K562 (cell line): ENCODE measurements at regions not wholly inside any gene's neighbourhood (a gene's known extent, or its start where the extent isn't known, plus 50 kb on each side); places are given as distances from the start of the nearest gene placed in this dataset.
A peak's percentile ranks its signal among the peaks of the same experiment; 100 is the strongest.

ENCODE experiments used
- CCAR2 ChIP-seq: fragments of 200-400 bp; formaldehyde crosslinking; IDR thresholded peaks from 2 replicates; pipeline ENCODE4 v1.6.1; 2017; ENCODE audit warnings: mild to moderate bottlenecking, low read depth, low read length
- CHCHD3 ChIP-seq: fragments of 250-450 bp; sonication (Bioruptor Pico); IDR thresholded peaks from 2 replicates; pipeline ENCODE4 v2.1.2; 2022; ENCODE audit warnings: mild to moderate bottlenecking
- CREB1 ChIP-seq, 2 experiments: sonication (generic) in 1 of 2; formaldehyde crosslinking in 1 of 2; IDR thresholded peaks; 2 replicates each; pipeline versions ENCODE4 v1.6.1 to v1.8.0; 2012 to 2022; ENCODE audit warnings: inconsistent platforms in 1 of 2, mild to moderate bottlenecking in 1 of 2, missing genetic modification reagents in 1 of 2, moderate library complexity in 1 of 2
- CTBP1 ChIP-seq: fragments of 450-650 bp; IDR thresholded peaks from 2 replicates; pipeline ENCODE4 v1.6.1; 2016; ENCODE audit warnings: borderline replicate concordance
- EGR1 ChIP-seq: fragments of 450-650 bp; conservative IDR thresholded peaks from 2 replicates; pipeline ENCODE4 v1.6.1; 2017; ENCODE audit warnings: mild to moderate bottlenecking
- ETS2 ChIP-seq: IDR thresholded peaks from 2 replicates; pipeline ENCODE4 v1.6.1; 2016; ENCODE audit warnings: borderline replicate concordance, missing genetic modification characterization, mild to moderate bottlenecking, moderate library complexity, missing compliant biosample characterization; ENCODE audit not compliant: poor library complexity, severe bottlenecking
- HDAC2 ChIP-seq: fragments of 450-650 bp; IDR thresholded peaks from 2 replicates; pipeline ENCODE4 v1.6.1; 2016; ENCODE audit warnings: mild to moderate bottlenecking
- HOXB6 ChIP-seq: fragments of 250-450 bp; sonication (Bioruptor Pico); IDR thresholded peaks from 2 replicates; pipeline ENCODE4 v1.5.1; 2022; ENCODE audit warnings: mild to moderate bottlenecking, borderline replicate concordance
- JUN ChIP-seq, 2 experiments: sonication (generic) in 1 of 2; formaldehyde crosslinking in 1 of 2; IDR thresholded peaks; 2 replicates each; pipeline versions ENCODE4 v1.6.1 to v1.8.0; 2012 to 2022; ENCODE audit warnings: borderline replicate concordance in 2 of 2, mild to moderate bottlenecking in 2 of 2, improper control_type of control experiment in 1 of 2, low read depth in 1 of 2, low read length in 1 of 2, missing genetic modification reagents in 1 of 2
- MTF1 ChIP-seq: fragments of 250-450 bp; sonication (Bioruptor Pico); IDR thresholded peaks from 2 replicates; pipeline ENCODE4 v1.9.0; 2021; ENCODE audit warnings: moderate library complexity, mild to moderate bottlenecking, inconsistent platforms, borderline replicate concordance
- NFE2L1 ChIP-seq: fragments of 450-650 bp; IDR thresholded peaks from 2 replicates; pipeline ENCODE4 v1.6.1; 2016; ENCODE audit warnings: missing genetic modification characterization, low read depth, mild to moderate bottlenecking, missing compliant biosample characterization, moderate library complexity, borderline replicate concordance
- PTTG1 ChIP-seq: fragments of 450-650 bp; IDR thresholded peaks from 2 replicates; pipeline ENCODE4 v1.6.1; 2016; ENCODE audit warnings: low read depth, mild to moderate bottlenecking, missing genetic modification characterization, missing compliant biosample characterization
- SMAD3 ChIP-seq: fragments of 450-650 bp; formaldehyde crosslinking; conservative IDR thresholded peaks from 2 replicates; pipeline ENCODE4 v1.4.0; 2020; ENCODE audit warnings: mild to moderate bottlenecking
- SMARCB1 ChIP-seq: IDR thresholded peaks from 2 replicates; pipeline ENCODE4 v1.6.1; 2011; ENCODE audit warnings: improper control_type of control experiment, low read depth; ENCODE audit not compliant: insufficient read length
- SPI1 ChIP-seq: IDR thresholded peaks from 2 replicates; pipeline ENCODE4 v1.6.1; 2011; ENCODE audit warnings: low read depth, low read length, control low read depth, borderline replicate concordance
- TSC22D4 ChIP-seq: fragments of 450-650 bp; IDR thresholded peaks from 2 replicates; pipeline ENCODE4 v1.6.1; 2016; ENCODE audit warnings: missing genetic modification characterization, missing biosample characterization, control low read depth
- U2AF2 ChIP-seq: fragments of 200-400 bp; formaldehyde crosslinking; optimal IDR thresholded peaks from 2 replicates; pipeline ENCODE3; 2017; ENCODE audit warnings: low read depth, mild to moderate bottlenecking, low read length
- ZFP1 ChIP-seq: fragments of 450-650 bp; formaldehyde crosslinking; IDR thresholded peaks from 2 replicates; pipeline ENCODE4 v1.4.0; 2020; ENCODE audit warnings: mild to moderate bottlenecking, mixed read lengths
- ZNF717 ChIP-seq: fragments of 250-450 bp; sonication (Bioruptor Pico); IDR thresholded peaks from 2 replicates; pipeline ENCODE4 v1.5.0; 2021
- TF ChIP-seq, protein P1 (sequence below): fragments of 250-450 bp; sonication (Bioruptor Pico); IDR thresholded peaks from 2 replicates; pipeline ENCODE4 v1.4.0; 2020; ENCODE audit warnings: borderline replicate concordance
- TF ChIP-seq, protein P2 (sequence below): fragments of 450-650 bp; IDR thresholded peaks from 2 replicates; pipeline ENCODE4 v1.6.1; 2016; ENCODE audit warnings: borderline replicate concordance
- TF ChIP-seq, protein P3 (sequence below): fragments of 250-450 bp; sonication (Bioruptor Pico); IDR thresholded peaks from 2 replicates; pipeline ENCODE4 v1.5.0; 2020; ENCODE audit warnings: mild to moderate bottlenecking
- TF ChIP-seq, protein P4 (sequence below): sonication (generic); formaldehyde crosslinking; IDR thresholded peaks from 2 replicates; pipeline ENCODE4 v1.8.0; 2022; ENCODE audit warnings: mild to moderate bottlenecking, missing genetic modification reagents

DNA sequence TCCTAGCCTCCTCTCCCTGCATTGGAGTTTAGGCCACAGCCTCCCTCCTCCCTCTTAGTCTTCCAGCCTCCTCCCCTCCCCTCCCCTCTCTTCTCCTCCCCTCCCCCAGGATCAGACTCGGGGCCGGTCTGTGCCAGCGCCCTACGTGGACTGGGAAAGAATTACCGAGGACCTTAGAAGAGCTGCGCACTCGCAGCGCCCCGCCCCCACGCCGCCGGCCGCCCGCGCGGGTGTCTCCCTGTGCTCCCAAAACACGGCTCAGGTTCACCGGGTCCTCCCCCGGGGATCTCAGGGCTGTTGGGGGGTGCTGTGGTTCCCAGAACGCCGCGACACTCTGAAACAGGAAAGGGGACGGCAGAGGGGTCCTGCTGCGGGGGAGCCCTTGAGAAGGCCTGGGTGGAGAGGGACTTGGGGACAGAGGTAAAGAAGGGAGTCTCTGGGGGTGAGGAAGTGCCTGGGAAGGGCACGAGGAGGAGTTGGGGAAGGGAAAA, 122.3 kb upstream of the TBL1X start (continued):
- TF ChIP-seq SMAD3 (no peak), SPI1 (peak; percentile 68; the same call in 1 of the 2 replicates), HDAC2 (no peak), EGR1 (peak; percentile 69), NFE2L1 (tag) (no peak), CHCHD3 (CRISPR knock-in tag) (no peak), ETS2 (tag) (no peak), U2AF2 (no peak), ZNF717 (CRISPR knock-in tag) (no peak), MTF1 (CRISPR knock-in tag) (no peak), CCAR2 (no peak), HOXB6 (CRISPR knock-in tag) (no peak), PTTG1 (tag) (no peak), CREB1 (IDR thresholded peaks at IDR 0.05) (peak; percentile 34; the same call in 1 of the 2 replicates), CREB1 (CRISPR knock-in tag; IDR thresholded peaks at IDR 0.05) (no peak), ZFP1 (no peak), SMARCB1 (no peak), JUN (IDR thresholded peaks at IDR 0.05; ENCODE audit: borderline replicate concordance, low read depth, low read length) (0 out of 2 replicates have a peak, but pooled peaks have one; percentile 39), JUN (CRISPR knock-in tag; IDR thresholded peaks at IDR 0.05; ENCODE audit: borderline replicate concordance) (no peak), CTBP1 (no peak), TSC22D4 (tag) (no peak)
- TF ChIP-seq, protein P1, sequence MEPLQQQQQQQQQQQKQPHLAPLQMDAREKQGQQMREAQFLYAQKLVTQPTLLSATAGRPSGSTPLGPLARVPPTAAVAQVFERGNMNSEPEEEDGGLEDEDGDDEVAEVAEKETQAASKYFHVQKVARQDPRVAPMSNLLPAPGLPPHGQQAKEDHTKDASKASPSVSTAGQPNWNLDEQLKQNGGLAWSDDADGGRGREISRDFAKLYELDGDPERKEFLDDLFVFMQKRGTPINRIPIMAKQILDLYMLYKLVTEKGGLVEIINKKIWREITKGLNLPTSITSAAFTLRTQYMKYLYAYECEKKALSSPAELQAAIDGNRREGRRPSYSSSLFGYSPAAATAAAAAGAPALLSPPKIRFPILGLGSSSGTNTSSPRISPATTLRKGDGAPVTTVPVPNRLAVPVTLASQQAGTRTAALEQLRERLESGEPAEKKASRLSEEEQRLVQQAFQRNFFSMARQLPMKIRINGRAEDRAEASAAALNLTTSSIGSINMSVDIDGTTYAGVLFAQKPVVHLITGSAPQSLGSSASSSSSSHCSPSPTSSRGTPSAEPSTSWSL (CRISPR knock-in tag), result no peak
- TF ChIP-seq, protein P2, sequence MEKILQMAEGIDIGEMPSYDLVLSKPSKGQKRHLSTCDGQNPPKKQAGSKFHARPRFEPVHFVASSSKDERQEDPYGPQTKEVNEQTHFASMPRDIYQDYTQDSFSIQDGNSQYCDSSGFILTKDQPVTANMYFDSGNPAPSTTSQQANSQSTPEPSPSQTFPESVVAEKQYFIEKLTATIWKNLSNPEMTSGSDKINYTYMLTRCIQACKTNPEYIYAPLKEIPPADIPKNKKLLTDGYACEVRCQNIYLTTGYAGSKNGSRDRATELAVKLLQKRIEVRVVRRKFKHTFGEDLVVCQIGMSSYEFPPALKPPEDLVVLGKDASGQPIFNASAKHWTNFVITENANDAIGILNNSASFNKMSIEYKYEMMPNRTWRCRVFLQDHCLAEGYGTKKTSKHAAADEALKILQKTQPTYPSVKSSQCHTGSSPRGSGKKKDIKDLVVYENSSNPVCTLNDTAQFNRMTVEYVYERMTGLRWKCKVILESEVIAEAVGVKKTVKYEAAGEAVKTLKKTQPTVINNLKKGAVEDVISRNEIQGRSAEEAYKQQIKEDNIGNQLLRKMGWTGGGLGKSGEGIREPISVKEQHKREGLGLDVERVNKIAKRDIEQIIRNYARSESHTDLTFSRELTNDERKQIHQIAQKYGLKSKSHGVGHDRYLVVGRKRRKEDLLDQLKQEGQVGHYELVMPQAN, result no peak
- TF ChIP-seq, protein P3, sequence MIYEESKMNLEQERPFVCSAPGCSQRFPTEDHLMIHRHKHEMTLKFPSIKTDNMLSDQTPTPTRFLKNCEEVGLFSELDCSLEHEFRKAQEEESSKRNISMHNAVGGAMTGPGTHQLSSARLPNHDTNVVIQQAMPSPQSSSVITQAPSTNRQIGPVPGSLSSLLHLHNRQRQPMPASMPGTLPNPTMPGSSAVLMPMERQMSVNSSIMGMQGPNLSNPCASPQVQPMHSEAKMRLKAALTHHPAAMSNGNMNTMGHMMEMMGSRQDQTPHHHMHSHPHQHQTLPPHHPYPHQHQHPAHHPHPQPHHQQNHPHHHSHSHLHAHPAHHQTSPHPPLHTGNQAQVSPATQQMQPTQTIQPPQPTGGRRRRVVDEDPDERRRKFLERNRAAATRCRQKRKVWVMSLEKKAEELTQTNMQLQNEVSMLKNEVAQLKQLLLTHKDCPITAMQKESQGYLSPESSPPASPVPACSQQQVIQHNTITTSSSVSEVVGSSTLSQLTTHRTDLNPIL, result no peak
- TF ChIP-seq, protein P4, sequence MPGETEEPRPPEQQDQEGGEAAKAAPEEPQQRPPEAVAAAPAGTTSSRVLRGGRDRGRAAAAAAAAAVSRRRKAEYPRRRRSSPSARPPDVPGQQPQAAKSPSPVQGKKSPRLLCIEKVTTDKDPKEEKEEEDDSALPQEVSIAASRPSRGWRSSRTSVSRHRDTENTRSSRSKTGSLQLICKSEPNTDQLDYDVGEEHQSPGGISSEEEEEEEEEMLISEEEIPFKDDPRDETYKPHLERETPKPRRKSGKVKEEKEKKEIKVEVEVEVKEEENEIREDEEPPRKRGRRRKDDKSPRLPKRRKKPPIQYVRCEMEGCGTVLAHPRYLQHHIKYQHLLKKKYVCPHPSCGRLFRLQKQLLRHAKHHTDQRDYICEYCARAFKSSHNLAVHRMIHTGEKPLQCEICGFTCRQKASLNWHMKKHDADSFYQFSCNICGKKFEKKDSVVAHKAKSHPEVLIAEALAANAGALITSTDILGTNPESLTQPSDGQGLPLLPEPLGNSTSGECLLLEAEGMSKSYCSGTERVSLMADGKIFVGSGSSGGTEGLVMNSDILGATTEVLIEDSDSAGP (CRISPR knock-in tag), result no peak
